CD4-positive, alpha-beta T cell treated with Interleukin-15 for 4 hours (primary cell): ENCODE measurements at regions not wholly inside any gene's neighbourhood (a gene's known extent, or its start where the extent isn't known, plus 50 kb on each side); places are given as distances from the start of the nearest gene placed in this dataset.
A peak's percentile ranks its signal among the peaks of the same experiment; 100 is the strongest.

Experiments
- DNase-seq: peaks from one replicate; pipeline ENCODE4 v3.0.0-alpha.2; 2020; ENCODE audit warnings: low spot score

- peak; percentile 49 for DNase-seq
Measured at GRCh38 chr1:244971552-244972216, 107.3 kb upstream of the HNRNPU start.

DNA sequence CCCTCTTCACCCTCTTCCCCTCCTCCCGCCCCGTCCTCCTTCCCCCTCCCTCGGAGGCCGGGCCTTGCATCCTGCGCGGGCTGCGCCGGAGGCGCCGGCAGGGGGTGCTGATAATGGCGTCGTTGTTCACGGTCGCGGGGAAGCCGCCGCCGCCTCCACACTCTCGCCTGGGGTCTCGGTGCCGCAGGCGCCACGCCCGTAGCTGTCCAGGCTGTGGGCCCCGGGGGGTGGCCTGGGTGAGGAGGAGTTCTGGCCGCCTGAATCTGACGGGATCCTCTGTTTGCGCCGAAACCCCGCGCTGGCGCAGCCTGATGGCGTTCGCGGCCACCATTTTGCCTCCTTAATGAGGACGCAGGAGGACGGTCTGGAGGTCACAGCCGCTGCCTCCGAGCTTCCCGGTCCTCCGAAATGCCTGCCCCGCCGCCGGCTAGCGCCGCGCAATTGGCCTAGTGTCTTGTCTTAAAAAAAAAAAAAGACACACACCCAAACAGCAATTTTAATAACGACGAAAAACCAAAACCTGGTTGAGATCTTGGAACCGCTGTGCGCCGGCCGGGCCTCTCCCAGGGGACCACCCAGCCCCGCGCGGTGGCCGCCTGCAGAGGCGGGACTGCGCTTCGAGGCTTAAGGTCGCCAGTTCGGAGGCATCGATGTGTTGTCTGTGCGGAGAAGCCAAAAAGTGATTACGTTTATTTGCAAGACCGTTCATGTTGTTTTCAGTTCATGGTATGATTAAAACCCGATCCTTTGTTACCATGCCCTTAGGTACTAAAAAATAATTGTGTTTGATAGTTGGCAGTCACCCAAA lies 106.6 kb upstream of the HNRNPU start:
- peak; percentile 94 for DNase-seq

DNA sequence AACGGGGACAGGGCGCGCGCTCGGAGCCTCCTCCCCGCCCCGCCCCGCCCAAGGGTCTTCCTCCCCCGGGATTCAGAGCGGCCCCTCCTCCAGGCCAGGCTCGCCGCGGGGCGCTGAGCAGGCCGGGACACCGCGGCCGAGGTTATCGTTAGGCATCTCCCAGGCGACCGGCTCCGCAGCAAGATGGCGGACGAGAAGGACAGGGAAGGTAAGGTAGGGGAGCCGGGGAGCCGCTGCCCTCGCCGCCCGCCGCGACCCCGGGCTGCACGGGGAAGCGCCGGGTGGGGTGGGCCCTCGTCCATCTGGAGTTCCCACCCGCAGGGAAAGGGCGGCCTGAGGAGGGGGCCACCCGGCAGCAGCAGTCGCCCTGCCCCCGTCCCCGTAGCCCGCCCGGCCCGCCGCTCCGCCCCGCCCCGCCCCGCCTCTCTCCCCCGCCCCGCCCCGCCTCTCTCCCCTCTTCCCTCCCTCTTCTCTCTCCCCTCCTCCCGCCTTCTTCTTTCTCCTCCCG lies 105.9 kb upstream of the HNRNPU start:
- DNase-seq, result no peak

DNA sequence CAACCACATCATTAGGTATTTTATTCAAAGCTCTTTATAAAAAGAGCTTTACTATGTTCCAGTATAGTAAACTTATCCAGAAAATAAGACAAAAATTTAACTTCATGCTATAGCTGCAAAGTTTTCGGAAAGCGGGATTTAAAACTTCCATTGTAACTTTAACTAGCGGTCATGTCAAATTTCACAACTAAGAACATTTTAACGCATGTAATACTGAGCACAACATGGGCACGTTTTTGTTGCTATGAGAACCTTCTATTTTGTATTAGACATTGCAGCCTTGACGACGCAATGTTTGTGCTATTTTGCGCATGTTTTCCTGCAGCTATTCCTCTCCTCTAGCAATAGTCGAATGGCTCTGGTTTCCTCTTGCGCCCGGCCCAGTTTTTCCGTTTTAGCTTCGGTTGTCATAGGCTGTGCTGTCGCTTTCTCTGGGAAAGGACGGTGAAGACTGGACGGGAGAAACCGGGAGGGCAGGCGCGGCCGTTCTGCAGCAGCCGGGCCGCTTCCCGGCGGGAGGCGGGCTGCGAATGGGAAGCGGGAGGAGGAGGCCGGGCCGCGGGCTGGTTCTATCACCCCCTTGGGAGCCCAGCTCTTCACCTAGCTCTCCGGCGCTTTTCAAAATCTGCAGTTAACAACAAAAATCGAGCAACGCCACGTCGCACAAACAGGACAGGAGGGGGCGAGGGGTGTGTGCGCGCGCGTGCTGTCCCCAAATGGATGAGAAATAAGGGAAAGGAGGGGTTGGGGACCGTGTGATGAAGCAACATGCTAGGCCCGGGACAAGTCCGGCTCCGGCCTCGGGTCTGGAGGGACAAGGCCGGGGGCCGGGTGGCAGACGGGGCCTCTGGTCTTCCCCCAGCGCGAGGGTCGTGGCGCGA lies 105.3 kb upstream of the HNRNPU start:
- DNase-seq, result peak; percentile 87

- no peak for DNase-seq
Measured at GRCh38 chr1:244968881-244969280, 104.5 kb upstream of the HNRNPU start.

GRCh38 chr1:244968471-244968871 lies 104.1 kb upstream of the HNRNPU start:
- no peak for DNase-seq

DNA sequence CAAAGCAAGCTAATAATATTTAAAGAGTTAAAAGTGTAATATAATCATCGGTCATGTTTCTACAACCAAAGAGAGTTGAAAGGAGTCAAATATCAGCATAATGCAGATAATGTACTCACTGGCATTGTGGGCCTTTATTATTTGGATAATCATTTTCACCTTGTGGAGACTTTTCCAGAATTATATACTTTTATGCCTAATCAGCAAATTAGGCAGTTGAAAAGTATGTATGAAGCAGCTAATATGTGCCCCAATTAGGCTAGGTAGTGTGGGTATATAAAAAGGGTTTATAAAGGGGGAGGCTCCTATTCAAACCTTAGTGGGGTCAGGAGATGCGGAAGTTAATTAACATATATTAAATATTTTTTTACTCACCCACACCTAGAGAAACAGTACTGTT lies 102.8 kb upstream of the HNRNPU start:
- DNase-seq, result no peak

- no peak for DNase-seq
Measured at GRCh38 chr1:244965185-244966030, 101.1 kb upstream of the HNRNPU start.

GRCh38 chr1:244964112-244964971 lies 100.0 kb upstream of the HNRNPU start:
- DNase-seq, result peak; percentile 6

DNA sequence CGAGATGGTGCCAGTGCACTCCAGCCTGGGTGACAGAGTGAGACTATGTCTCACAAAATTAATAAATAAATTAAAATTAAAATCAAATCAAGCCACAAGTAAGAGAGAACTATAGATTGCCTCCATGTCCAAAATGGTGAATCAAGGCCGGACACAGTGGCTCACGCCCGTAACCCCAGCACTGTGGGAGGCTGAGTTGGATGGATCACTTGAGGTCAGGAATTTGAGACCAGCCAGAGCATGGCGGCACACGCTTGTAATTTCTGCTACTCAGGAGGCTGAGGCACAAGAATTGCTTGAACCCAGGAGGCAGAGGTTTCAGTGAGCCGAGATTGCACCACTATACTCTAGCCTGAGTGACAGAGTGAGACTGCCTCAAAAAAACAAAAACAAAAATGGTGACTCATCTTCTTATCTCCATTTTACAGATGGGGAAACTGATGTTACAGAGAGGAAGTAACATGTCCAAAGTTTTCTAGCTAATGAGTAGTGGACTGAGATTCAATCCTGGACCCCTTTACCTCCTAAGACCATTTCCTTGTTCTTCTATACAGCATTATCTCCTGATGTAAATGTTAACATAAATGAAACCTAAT lies 99.0 kb upstream of the HNRNPU start:
- no peak for DNase-seq

DNA sequence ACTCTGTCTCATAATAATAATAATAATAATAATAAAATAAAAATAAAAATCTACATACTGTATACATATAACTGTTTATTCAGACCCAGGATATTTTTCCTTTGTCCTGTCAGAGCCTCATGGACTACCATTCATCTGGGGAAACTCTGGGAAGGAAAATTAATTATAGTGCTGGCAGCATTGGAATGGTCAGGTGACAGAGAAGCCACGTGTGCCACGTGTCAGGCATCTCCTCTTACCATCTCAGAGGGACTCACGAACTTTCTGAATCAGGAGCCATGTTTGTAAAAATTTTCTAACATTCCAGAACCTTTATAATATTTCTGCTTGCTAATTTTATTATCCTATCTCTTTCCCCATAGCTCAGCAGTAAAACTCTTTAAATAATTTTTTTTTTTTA lies 97.8 kb upstream of the HNRNPU start:
- no peak for DNase-seq

GRCh38 chr1:244960904-244961303 lies 96.6 kb upstream of the HNRNPU start:
- DNase-seq, result no peak

- no peak for DNase-seq
Measured at GRCh38 chr1:244958593-244958992, 94.2 kb upstream of the HNRNPU start.

DNA sequence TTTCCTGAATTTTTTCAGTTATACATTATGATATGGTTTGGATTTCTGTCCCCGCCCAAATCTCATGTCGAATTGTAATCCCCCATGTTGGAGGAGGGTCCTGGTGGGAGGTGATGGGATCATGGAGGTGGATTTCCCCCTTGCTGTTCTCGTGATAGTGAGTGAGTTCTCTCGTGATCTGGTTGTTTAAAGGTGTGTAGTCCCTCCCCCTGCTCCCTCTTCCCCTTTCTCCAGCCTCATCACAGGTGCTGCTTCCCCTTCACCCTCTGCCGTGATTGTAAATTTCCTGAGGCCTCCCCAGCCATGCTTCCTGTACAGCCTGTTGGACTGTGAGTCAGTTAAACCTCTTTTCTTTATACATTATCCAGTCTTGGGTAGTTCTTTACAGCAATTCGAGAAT lies 93.2 kb upstream of the HNRNPU start:
- no peak for DNase-seq

- no peak for DNase-seq
Measured at GRCh38 chr1:244957122-244957521, 92.8 kb upstream of the HNRNPU start.

DNA sequence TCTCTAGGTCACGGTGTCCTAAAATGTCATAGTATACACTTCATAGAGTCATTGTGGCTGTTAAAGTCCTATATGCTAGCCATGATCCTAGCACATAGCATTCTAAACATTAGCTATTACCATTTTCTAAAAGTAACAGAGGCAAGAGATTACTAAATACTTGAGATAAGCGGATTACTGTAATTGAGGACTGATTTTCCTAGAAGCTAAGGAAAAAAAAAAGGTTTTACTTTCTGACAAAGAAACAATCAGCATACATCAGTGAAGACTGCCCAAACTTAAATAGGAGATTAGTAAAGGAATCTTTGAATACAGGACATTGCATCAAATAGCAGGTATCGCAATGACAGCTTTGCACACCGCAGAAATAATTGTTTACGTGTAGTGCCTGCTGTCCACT lies 91.3 kb upstream of the HNRNPU start:
- no peak for DNase-seq

DNA sequence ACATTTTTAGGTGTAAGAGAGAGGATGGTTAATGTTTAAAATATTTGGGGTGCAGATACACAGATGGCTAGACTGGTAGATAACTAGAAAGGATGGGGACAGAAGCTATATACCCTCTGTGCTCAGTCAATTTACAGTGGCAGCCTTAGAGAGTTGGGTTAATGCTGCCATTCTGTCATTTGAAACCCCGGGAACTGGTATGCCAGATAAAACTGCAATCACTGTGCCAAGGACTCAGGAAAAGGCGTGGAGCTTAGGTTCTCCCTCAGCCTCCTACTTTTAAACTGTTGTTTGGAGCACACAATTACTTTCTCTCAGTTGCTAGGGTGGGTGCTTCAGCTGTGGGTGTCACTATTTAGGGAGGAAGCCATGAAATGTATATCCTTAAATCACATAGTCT lies 90.0 kb upstream of the HNRNPU start:
- no peak for DNase-seq

DNA sequence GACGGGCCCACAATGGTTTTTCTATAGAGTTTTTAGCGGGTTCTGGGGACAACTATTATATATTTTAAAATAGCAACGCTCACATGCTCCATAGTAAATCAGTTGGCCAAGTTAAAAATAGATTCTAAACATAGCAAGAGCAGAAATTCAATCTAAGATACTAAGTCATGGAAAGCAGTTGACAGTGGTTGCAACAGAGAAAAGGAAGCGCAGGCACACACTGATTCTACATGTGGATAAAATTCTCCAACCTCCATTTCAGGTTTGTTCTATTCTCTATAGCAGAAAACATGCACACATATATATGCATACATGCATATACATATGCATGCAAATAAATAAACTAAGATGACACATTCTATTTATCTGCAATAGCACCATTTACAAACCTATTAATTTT lies 89.6 kb upstream of the HNRNPU start:
- DNase-seq, result no peak

- DNase-seq, result no peak
Measured at GRCh38 chr1:244952940-244953339, 88.6 kb upstream of the HNRNPU start.

DNA sequence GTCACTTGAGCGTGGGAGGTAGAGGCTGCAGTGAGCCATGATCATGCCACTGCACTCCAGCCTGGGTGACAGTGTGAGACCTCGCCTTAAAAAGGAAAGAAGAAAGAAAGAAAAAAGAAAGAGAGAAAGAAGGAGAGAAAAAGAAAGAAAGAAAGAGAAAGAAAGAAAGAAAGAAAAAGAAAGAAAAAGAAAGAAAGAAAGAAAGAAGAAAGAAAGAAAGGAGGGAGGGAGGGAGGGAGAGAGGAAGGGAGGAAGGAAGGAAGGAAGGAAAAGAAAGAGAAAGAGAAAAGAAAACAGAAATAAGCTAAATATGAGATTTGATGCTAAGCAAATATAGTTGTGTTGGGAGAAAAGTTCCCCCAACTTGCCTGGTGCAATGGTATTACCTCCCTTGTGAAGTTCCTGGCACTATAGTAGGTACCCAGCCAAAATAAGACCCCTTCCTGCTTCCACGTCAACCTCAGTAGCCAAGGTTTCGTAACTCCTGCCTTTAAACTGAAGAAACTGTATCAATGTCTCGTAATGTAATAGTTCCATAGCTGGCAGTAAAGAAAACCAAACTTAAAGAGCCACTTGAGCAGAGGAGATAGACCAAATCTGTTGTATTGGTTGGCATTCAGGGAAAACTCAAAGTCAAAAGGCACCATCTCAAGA lies 88.1 kb upstream of the HNRNPU start:
- DNase-seq, result no peak
